NOMO-1 (cell line): ENCODE measurements at regions not wholly inside any gene's neighbourhood (a gene's known extent, or its start where the extent isn't known, plus 50 kb on each side); places are given as distances from the start of the nearest gene placed in this dataset.

Experiments
- DNase-seq, 2 experiments: peaks; one replicate each; lab custom pipeline; 2025; ENCODE audit not compliant: unreplicated experiment in 2 of 2; lab: John Stamatoyannopoulos, UW

DNA sequence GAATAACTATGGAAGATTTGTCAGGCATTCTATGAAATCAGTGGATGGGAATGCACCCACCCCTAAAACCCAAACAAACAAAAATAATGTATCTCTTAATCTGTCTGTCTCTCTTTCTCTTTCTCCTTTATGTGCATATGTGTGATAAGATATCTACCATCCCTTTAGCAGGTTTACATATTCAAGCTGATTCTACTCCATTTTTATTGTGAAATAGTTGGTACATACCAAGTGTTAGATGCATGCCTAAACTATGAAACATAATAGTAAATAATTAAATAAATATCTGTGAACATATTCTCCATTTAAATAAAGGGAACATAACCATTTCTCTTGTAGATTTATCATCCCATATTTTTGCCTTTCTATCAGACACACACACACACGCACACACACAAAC lies 121.8 kb upstream of the PCDH9 start:
- no peak for DNase-seq

DNA sequence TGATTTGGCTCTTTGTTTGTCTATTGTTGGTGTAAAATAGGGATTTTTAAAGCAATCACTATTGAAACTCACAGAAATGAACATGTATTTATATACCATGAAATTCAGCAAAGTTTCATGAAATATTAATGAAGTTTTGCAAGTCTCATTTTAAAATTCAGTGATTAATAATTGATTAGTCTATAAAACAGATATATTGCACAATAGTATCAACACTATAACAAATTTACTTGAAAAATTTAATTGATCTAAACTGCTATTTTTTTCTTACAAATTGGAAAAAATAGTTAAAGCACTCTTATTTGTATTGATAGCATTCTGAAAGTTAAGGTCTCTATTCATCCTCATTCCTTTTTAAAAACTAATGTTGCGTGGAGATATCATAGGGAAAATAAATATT lies 121.0 kb upstream of the PCDH9 start:
- no peak for DNase-seq

- DNase-seq, result no peak
Observed at GRCh38 chr13:67343777-67344176, 113.6 kb upstream of the PCDH9 start.

DNA sequence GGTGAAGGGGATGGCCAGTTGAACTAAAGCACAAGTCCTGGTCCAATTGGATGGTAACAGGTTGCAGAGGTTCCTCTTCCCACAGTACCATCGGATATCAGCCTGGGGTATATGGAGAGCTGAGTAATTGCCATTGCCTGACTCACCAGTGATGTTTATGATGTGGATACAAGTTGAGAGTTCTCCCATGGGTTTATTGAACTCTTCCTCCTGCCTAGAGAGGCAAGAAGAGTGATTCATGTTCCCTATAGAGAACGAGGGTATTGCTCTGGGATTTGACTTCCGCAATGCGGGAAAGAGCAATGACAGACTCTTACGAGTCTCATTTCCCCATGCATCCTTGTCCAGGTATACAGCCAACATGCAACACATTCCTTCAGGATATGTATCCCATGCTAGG lies 111.3 kb upstream of the PCDH9 start:
- no peak for DNase-seq

- DNase-seq, result no peak
Observed at GRCh38 chr13:67330149-67330548, 100.0 kb upstream of the PCDH9 start.

DNA sequence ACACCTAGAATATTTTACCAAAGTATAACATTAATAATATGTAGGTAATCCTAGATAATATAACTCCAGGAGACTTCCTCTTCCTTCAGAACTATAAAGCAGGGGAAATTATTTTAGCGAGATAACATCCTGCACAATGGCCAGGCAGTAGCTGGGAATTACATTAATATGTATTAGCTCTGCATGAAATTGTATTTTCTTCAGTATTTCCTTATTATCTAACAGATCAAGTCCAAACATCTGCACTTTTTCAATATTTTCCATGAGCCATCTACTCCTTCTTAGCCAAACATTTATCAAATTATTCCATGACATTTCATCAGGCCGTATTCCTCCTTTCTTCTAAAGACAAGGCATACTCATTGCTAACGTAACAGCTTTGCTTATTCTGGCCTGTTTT lies 98.8 kb upstream of the PCDH9 start:
- no peak for DNase-seq

GRCh38 chr13:67318860-67319259 lies 88.7 kb upstream of the PCDH9 start:
- DNase-seq, result no peak

GRCh38 chr13:67318398-67318797 lies 88.3 kb upstream of the PCDH9 start:
- DNase-seq, result no peak

GRCh38 chr13:67314405-67314804 lies 84.3 kb upstream of the PCDH9 start:
- no peak for DNase-seq

DNA sequence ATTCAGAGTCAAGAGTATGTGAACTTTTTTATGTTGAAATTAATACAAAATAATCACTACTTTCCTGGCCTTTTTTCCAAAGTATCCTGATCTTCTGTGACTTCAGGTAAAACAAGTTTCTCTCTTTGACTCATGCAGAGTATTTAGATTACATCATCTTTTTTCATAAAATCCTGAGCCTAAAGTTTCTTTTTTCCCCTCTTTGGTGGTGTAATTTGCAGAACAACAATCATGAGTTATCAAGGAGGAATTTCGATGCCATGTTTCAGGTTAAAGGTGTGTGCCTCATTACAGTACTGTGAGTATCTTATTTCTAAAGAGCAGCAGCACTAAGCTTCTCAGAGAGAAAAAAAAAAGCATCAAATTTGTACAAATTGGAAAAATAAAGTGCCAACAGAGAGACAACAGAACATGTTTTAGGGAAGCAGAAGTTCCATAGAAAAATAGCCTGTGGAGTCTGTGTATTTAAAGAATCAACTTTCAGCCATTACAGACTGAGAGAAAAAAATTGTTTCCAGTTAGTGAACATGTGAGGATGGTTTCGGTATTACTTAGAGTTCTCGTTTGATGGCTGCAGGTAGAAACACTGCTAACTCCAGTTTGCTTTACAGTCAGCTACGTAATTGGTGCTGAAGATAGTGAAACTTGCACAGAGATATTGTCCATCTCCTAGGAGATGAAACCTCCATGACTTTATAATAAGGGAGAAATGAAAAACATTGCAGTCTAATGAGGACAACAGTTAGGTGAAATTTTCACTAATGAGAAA lies 78.1 kb upstream of the PCDH9 start:
- DNase-seq, result no peak

- no peak for DNase-seq
Observed at GRCh38 chr13:67306742-67307141, 76.6 kb upstream of the PCDH9 start.

DNA sequence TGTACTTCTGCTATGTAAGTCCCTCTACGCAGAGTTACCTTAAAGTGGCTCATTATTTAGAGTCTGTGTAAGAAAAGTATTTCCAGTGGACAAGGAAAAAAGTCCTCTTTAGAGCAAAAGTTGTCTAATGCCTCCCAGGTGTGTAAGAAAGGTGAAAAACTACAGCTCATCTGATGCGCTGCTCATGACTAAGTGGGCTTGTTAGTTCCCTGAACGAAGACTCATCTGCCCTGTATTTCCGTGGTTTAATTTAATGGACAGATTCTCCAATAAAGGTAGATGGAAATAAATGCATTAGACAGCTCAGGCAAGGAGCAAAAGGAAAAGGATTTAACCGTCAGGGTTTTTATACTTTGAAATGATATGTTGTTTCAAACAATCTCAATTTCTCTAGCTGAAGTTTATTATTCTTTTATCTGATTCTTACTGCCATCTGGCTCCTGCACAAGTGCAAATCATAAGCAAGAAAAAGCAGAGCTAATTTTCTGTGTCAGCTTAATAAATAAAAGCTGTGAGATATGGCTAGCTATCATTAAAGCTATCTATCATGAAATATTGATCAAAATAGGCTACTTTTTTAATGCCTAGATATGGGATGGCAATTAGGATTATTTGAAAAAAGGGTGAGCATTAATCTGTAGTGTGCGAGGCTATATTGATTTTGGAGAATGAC lies 73.7 kb upstream of the PCDH9 start:
- no peak for DNase-seq

GRCh38 chr13:67299751-67300150 lies 69.6 kb upstream of the PCDH9 start:
- DNase-seq, result no peak

GRCh38 chr13:67299072-67299635 lies 69.0 kb upstream of the PCDH9 start:
- DNase-seq, result no peak

- DNase-seq, result no peak
Observed at GRCh38 chr13:67298297-67298696, 68.2 kb upstream of the PCDH9 start.

- DNase-seq, result no peak
Observed at GRCh38 chr13:67296511-67296910, 66.4 kb upstream of the PCDH9 start.

- DNase-seq, result no peak
Observed at GRCh38 chr13:67292886-67293285, 62.8 kb upstream of the PCDH9 start.

DNA sequence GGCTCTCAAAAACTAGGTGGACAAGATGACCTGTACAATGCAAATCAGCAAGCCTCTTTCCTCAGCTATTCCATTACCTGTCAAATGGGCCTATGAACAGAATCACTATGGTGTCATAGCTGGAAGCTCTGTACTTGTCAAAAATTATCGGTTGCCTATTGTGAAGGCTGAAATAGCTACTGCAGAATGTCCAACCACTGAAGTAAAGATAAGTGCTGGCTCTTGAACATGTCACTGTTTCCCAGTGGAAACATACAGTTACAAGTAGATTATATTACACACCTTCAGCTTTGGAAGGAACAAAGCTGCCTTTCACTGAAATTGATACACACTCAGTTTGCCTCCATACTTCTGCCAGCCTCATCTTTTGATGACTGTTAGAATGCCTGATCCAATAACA lies 55.5 kb upstream of the PCDH9 start:
- DNase-seq, result no peak

GRCh38 chr13:67283637-67284036 lies 53.5 kb upstream of the PCDH9 start:
- DNase-seq, result no peak

DNA sequence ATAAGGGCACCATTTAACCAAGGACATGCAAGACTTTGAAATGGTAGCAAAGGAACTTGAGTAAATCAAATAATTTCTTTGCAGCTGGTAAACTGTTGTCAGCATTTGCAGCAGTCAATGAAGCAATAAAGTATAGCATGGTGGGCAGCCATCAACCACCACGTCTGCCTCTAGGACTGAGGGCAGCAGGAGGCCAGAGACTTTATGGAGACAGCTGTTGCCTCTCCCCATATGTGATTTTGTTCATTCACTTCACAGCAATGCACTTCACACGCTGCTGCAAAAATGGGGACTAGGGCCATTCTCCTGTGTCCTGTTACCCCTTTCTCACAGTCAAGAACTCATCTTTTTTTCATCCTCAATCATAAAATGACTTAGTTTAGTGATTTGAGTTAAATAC lies 51.3 kb upstream of the PCDH9 start:
- DNase-seq, result no peak
